ENCODE measurements at regions not wholly inside any gene's neighbourhood (a gene's known extent, or its start where the extent isn't known, plus 50 kb on each side); places are given as distances from the start of the nearest gene placed in this dataset.

DNA sequence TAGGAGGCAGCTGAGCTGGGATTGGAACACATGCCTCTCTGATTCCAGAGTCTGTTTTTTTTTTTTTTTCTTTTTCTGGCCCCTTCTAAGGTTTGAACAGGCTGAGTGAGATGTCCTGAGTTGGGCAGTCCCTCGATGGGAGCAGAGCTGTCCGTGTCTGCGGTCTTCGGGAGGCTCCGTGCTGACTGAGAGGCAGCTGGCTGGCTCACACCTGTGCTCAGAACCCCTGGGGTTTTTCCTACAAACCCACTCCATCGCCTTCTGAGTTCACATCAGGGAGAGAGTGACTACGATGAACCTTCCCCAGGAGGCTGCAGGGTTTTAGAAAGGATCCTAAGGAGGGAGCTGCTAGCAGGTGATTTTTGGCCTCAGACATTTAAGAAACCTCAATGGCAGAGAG, 92.5 kb downstream of the IRF8 start:
- no peak overlapping the region for H3K27ac ChIP-seq
- TF ChIP-seq, protein P1, sequence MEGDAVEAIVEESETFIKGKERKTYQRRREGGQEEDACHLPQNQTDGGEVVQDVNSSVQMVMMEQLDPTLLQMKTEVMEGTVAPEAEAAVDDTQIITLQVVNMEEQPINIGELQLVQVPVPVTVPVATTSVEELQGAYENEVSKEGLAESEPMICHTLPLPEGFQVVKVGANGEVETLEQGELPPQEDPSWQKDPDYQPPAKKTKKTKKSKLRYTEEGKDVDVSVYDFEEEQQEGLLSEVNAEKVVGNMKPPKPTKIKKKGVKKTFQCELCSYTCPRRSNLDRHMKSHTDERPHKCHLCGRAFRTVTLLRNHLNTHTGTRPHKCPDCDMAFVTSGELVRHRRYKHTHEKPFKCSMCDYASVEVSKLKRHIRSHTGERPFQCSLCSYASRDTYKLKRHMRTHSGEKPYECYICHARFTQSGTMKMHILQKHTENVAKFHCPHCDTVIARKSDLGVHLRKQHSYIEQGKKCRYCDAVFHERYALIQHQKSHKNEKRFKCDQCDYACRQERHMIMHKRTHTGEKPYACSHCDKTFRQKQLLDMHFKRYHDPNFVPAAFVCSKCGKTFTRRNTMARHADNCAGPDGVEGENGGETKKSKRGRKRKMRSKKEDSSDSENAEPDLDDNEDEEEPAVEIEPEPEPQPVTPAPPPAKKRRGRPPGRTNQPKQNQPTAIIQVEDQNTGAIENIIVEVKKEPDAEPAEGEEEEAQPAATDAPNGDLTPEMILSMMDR (conservative IDR thresholded peaks at IDR 0.05), result no peak
- TF ChIP-seq ZFX (IDR thresholded peaks at IDR 0.05), result no peak

DNA sequence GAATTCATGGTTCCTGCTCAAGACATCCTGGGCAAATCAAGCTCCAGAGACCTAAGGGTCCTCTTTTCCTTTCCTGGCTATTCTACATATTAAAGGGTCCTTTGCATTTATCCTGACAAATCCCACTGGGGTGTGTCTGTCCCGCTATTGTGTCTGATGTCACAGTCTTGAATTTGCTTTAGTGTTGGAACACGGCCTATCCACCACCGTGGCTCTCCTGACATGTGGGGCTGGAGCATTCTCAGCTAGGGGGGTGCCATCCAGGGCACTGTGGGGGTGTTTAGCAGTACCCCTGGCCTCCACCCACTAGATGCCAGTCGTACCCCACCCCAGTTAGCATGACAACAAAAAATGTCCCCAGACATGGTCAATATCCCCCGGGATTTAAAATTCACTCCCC, 92.9 kb downstream of the IRF8 start:
- no peak for TF ChIP-seq ZFX (IDR thresholded peaks at IDR 0.05)
- TF ChIP-seq, protein P1 (conservative IDR thresholded peaks at IDR 0.05), result no peak
- no peak overlapping the region for H3K27ac ChIP-seq

DNA sequence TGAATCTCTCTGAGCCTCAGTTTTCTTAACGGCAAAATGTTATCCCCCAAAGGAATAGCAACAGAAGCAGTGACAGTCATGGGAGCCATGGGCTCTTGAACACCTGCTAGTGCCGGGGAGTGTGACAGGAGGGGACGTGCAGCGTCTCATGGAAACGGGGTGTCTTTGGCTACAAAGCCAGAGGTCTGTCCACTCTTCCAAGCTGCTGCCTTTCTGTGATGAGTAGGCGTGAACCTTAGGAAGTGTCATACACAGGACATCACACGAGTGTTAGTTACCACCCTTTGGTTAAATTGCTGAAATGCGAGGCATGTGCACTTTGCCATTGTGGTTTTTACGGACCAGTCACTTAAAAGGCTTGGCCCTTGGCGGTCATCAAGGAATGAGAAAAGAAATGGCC, 93.4 kb downstream of the IRF8 start:
- no peak overlapping the region for H3K27ac ChIP-seq
- TF ChIP-seq, protein P1 (conservative IDR thresholded peaks at IDR 0.05), result no peak
- TF ChIP-seq ZFX (IDR thresholded peaks at IDR 0.05), result no peak

DNA sequence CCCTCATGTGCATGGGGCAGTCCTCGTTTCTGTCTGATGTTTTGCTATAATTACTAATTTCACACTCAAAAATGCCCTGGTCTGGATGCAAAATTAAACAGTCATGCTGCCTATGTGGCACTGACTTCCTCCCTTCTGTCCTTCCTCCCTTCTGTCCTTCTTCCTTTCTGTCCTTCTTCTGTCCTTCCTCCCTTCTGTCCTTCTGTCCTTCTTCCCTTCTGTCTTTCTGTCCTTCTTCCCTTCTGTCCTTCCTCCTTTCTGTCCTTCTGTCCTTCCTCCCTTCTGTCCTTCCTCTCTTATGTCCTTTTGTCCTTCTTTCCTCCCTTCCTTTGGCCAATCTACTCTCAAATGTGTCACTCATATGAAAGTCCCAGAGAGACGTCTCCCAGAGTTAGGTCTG, 93.8 kb downstream of the IRF8 start:
- no peak overlapping the region for H3K27ac ChIP-seq
- TF ChIP-seq, protein P1 (conservative IDR thresholded peaks at IDR 0.05), result no peak
- no peak for TF ChIP-seq ZFX (IDR thresholded peaks at IDR 0.05)

DNA sequence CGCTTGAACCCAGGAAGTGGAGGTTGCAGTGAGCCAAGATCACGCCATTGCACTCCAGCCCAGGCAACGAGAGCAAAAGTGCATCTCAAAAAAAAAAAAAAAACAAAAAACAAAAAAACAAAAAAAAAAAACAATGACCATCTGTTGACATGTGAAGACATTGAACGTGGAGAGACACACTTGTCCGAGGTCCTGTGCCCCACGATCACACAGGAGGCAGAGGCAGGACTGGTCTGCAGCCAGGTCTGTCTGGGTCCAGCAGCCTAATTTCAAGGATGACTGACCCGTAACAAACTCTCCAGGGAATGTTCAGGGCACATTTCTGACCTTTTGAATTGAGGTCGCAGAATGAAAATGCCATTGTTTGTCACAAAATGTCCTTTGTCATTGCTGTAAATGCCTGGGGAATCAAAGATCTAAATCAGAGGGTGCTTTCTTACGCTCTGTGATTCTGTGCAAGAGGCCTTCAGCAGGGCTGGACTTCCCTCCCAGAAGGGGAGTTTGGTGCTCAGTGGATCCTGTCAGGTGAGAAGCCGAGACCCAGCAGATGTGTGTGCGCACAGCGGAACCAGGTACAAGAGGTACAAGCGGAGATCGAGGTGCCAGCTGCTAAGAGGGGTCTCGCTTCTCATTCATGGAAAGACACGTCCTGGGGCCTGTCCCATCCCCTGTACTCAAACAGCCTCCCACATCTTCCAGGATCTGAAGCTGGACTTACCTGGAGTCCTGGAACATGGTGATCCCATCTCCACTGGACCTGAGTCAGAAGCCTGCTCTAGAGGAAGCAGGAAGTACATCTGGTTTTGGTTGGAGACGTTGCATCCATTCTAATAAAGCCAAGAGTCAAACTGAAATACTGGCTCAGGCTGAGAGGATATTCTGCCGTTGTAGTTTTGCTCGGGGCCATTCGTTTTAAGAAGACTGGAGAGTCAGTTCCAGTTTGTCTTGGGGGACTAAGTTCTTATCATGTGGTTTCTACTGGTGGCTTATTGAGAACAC, 95.8 kb downstream of the IRF8 start:
- no peak overlapping the region for H3K27ac ChIP-seq
- TF ChIP-seq, protein P1 (conservative IDR thresholded peaks at IDR 0.05), result no peak
- no peak for TF ChIP-seq ZFX (IDR thresholded peaks at IDR 0.05)

DNA sequence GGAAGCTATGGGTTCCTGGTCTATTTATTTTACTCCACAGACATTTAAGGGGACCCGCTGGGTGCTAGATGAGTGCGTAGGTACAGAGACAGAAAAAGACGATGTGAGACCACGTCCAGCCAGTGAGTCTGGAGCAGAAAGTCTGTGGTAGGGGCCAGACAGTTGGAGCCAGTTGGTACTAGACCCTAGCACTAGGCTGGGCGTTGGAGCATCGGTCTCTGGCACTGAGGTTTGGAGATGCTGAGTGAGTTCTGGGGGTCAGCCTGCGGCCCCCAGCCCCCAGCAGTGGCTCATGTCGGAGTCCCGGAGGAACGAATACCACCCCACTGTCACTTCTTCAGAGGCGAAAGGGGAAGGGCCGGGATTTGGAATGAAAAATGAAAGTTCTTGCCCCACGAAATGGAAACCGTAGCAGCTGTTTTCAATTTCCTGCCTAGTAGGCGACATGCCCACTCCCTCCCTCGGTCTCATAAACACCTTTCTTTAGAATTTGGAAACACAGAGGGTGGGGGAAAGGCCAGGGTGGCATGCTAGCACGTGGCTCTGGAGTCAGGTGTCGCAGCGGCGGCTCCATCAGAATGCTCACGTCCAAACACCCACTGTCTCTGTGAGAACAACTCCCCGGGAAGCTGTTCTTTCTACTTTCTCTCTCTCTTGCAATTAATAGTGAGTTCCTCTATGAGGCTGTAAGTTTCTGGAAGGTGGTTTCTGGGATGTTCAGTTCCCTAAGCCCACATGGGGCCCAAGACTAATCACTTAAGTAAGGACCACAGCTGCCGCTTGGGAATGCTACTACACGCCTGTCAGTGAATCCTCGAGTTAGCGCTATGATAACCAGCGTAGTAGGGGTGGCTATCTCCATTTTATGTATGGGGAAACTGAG, 96.8 kb downstream of the IRF8 start:
- TF ChIP-seq ZFX (IDR thresholded peaks at IDR 0.05), result no peak
- TF ChIP-seq, protein P1 (conservative IDR thresholded peaks at IDR 0.05), result no peak
- no peak overlapping the region for H3K27ac ChIP-seq

DNA sequence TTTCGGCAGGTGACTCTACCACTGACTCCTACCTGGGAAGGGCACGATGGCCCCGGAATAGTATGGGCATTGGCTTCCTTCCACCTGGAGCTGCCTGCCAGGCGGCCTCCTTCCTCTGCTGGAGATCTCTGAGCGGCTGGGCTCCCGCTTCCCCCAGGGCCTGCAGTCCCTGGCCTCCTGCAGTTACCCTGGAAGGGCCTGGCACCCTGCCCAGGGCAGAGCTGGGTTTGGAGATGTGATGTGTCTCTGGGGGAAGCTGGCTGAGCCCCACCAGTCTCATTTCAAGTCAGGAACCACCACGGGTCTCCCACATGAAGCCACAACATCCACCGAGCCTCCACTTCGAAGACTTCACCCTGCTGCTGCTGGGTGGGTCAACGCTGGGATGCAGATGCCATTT, 97.9 kb downstream of the IRF8 start:
- no peak overlapping the region for H3K27ac ChIP-seq
- TF ChIP-seq, protein P1 (conservative IDR thresholded peaks at IDR 0.05), result no peak

Data from C4-2B (cell line).